ENCODE measurements at regions not wholly inside any gene's neighbourhood (a gene's known extent, or its start where the extent isn't known, plus 50 kb on each side); places are given as distances from the start of the nearest gene placed in this dataset.

GRCh38 chr9:18067548-18068120 is 406.3 kb upstream of the ADAMTSL1 start:
- no peak for DNase-seq (ENCODE audit: low spot score in 2 of 2)
- Mint-ChIP-seq H3K27me3 (no peaks in the 10 kb centered on the region), H3K27ac (no peak overlapping the region), H3K4me3 (no peak overlapping the region), H3K36me3 (no peaks in the 10 kb centered on the region), H3K9me3 (no peaks in the 10 kb centered on the region), H3K4me1 (no peaks in the 10 kb centered on the region)
- no peak for ATAC-seq (ENCODE audit: low read depth)

- DNase-seq (ENCODE audit: low spot score in 2 of 2) (no peak), ATAC-seq (ENCODE audit: low read depth) (no peak)
- Mint-ChIP-seq H3K9me3 (no peaks in the 10 kb centered on the region), H3K4me3 (no peak overlapping the region), H3K36me3 (no peaks in the 10 kb centered on the region), H3K4me1 (no peaks in the 10 kb centered on the region), H3K27ac (no peak overlapping the region), H3K27me3 (no peaks in the 10 kb centered on the region)
Observed at GRCh38 chr9:18068900-18069299, 405.1 kb upstream of the ADAMTSL1 start.

- Mint-ChIP-seq H3K36me3 (no peaks in the 10 kb centered on the region), H3K4me3 (no peak overlapping the region), H3K27ac (no peak overlapping the region), H3K4me1 (no peaks in the 10 kb centered on the region), H3K9me3 (peaks cover 2% of the 10 kb centered on the region), H3K27me3 (no peaks in the 10 kb centered on the region)
- no peak for ATAC-seq (ENCODE audit: low read depth)
- no peak for DNase-seq (ENCODE audit: low spot score in 2 of 2)
Observed at GRCh38 chr9:18071651-18072060, 402.3 kb upstream of the ADAMTSL1 start.

- Mint-ChIP-seq H3K36me3 (no peaks in the 10 kb centered on the region), H3K27me3 (no peaks in the 10 kb centered on the region), H3K27ac (no peak overlapping the region), H3K4me1 (no peaks in the 10 kb centered on the region), H3K9me3 (peaks cover 4% of the 10 kb centered on the region), H3K4me3 (no peak overlapping the region)
- DNase-seq (ENCODE audit: low spot score in 2 of 2) (no peak), ATAC-seq (ENCODE audit: low read depth) (no peak)
Observed at GRCh38 chr9:18073002-18073401, 401.0 kb upstream of the ADAMTSL1 start.

- Mint-ChIP-seq H3K27ac (no peak overlapping the region), H3K27me3 (no peaks in the 10 kb centered on the region), H3K4me3 (no peak overlapping the region), H3K9me3 (peaks cover 4% of the 10 kb centered on the region), H3K36me3 (no peaks in the 10 kb centered on the region), H3K4me1 (no peaks in the 10 kb centered on the region)
- DNase-seq (ENCODE audit: low spot score in 2 of 2) (no peak), ATAC-seq (ENCODE audit: low read depth) (no peak)
Observed at GRCh38 chr9:18074041-18074440, 399.9 kb upstream of the ADAMTSL1 start.

GRCh38 chr9:18075253-18075952 is 398.6 kb upstream of the ADAMTSL1 start:
- no peaks in the 10 kb centered on the region for H3K36me3 Mint-ChIP-seq
- peaks cover 4% of the 10 kb centered on the region for H3K9me3 Mint-ChIP-seq
- no peak for ATAC-seq (ENCODE audit: low read depth)
- H3K4me3 Mint-ChIP-seq = no peak overlapping the region
- no peaks in the 10 kb centered on the region for H3K4me1 Mint-ChIP-seq
- H3K27ac Mint-ChIP-seq = no peak overlapping the region
- H3K27me3 Mint-ChIP-seq = no peaks in the 10 kb centered on the region
- DNase-seq (ENCODE audit: low spot score in 2 of 2) = no peak

- ATAC-seq (ENCODE audit: low read depth) (no peak), DNase-seq (ENCODE audit: low spot score in 2 of 2) (no peak)
- no peaks in the 10 kb centered on the region for H3K4me1 Mint-ChIP-seq
- H3K4me3 Mint-ChIP-seq = no peak overlapping the region
- H3K27me3 Mint-ChIP-seq = no peaks in the 10 kb centered on the region
- H3K9me3 Mint-ChIP-seq = peaks cover 4% of the 10 kb centered on the region
- no peak overlapping the region for H3K27ac Mint-ChIP-seq
- H3K36me3 Mint-ChIP-seq = no peaks in the 10 kb centered on the region
Observed at GRCh38 chr9:18077941-18078678, 395.8 kb upstream of the ADAMTSL1 start.

GRCh38 chr9:18092138-18092537 is 381.8 kb upstream of the ADAMTSL1 start:
- no peaks in the 10 kb centered on the region for H3K4me1 Mint-ChIP-seq
- no peak for ATAC-seq (ENCODE audit: low read depth)
- DNase-seq (ENCODE audit: low spot score in 2 of 2) = no peak
- H3K4me3 Mint-ChIP-seq = no peak overlapping the region
- H3K9me3 Mint-ChIP-seq = peaks cover 5% of the 10 kb centered on the region
- H3K27me3 Mint-ChIP-seq = no peaks in the 10 kb centered on the region
- H3K36me3 Mint-ChIP-seq = no peaks in the 10 kb centered on the region
- no peak overlapping the region for H3K27ac Mint-ChIP-seq

GRCh38 chr9:18106006-18106560 is 367.9 kb upstream of the ADAMTSL1 start:
- Mint-ChIP-seq H3K9me3 (no peaks in the 10 kb centered on the region), H3K4me1 (no peaks in the 10 kb centered on the region), H3K27ac (no peak overlapping the region), H3K4me3 (no peak overlapping the region), H3K27me3 (no peaks in the 10 kb centered on the region), H3K36me3 (no peaks in the 10 kb centered on the region)
- DNase-seq (ENCODE audit: low spot score in 2 of 2) (no peak), ATAC-seq (ENCODE audit: low read depth) (no peak)

- no peak for ATAC-seq (ENCODE audit: low read depth)
- no peaks in the 10 kb centered on the region for H3K36me3 Mint-ChIP-seq
- H3K27me3 Mint-ChIP-seq = no peaks in the 10 kb centered on the region
- H3K27ac Mint-ChIP-seq = no peak overlapping the region
- H3K4me3 Mint-ChIP-seq = no peak overlapping the region
- no peak for DNase-seq (ENCODE audit: low spot score in 2 of 2)
- no peaks in the 10 kb centered on the region for H3K4me1 Mint-ChIP-seq
- peaks cover 6% of the 10 kb centered on the region for H3K9me3 Mint-ChIP-seq
Observed at GRCh38 chr9:18109675-18110074, 364.3 kb upstream of the ADAMTSL1 start.

- Mint-ChIP-seq H3K4me3 (no peak overlapping the region), H3K9me3 (peaks cover 6% of the 10 kb centered on the region), H3K4me1 (no peaks in the 10 kb centered on the region), H3K36me3 (no peaks in the 10 kb centered on the region), H3K27me3 (no peaks in the 10 kb centered on the region), H3K27ac (no peak overlapping the region)
- DNase-seq (ENCODE audit: low spot score in 2 of 2) = no peak
- ATAC-seq (ENCODE audit: low read depth) = no peak
Observed at GRCh38 chr9:18111146-18111545, 362.8 kb upstream of the ADAMTSL1 start.

- no peak overlapping the region for H3K27ac Mint-ChIP-seq
- no peaks in the 10 kb centered on the region for H3K36me3 Mint-ChIP-seq
- no peaks in the 10 kb centered on the region for H3K4me1 Mint-ChIP-seq
- DNase-seq (ENCODE audit: low spot score in 2 of 2) = no peak
- H3K27me3 Mint-ChIP-seq = no peaks in the 10 kb centered on the region
- ATAC-seq (ENCODE audit: low read depth) = no peak
- H3K4me3 Mint-ChIP-seq = no peak overlapping the region
- H3K9me3 Mint-ChIP-seq = peaks cover 8% of the 10 kb centered on the region
Observed at GRCh38 chr9:18114559-18115475, 359.1 kb upstream of the ADAMTSL1 start.

GRCh38 chr9:18118268-18118667 is 355.7 kb upstream of the ADAMTSL1 start:
- DNase-seq (ENCODE audit: low spot score in 2 of 2) (no peak), ATAC-seq (ENCODE audit: low read depth) (no peak)
- Mint-ChIP-seq H3K4me3 (no peak overlapping the region), H3K4me1 (no peaks in the 10 kb centered on the region), H3K27me3 (no peaks in the 10 kb centered on the region), H3K36me3 (no peaks in the 10 kb centered on the region), H3K27ac (no peak overlapping the region), H3K9me3 (peaks cover 5% of the 10 kb centered on the region)

Measured in memory B cell (primary cell).